Spleen (tissue), 11 donors: ENCODE measurements at regions not wholly inside any gene's neighbourhood (a gene's known extent, or its start where the extent isn't known, plus 50 kb on each side); places are given as distances from the start of the nearest gene placed in this dataset.

ENCODE experiments used
- DNase-seq: peaks from one replicate; pipeline ENCODE4 v3.0.0-alpha.2; 2020
- H3K27ac ChIP-seq, 8 donors: fragments of 200-600 bp; sonication (generic) in 7 of 8; 1 replicate in 4 of 8; 2 replicates in 4 of 8; pipeline versions ENCODE4 v1.5.0 to v1.8.0; 2016 to 2021; ENCODE audit warnings: inconsistent platforms in 4 of 8, mild to moderate bottlenecking in 4 of 8, moderate library complexity in 1 of 8
- H3K27me3 ChIP-seq, 7 donors: fragments of 200-600 bp; sonication (generic) in 6 of 7; replicated peaks in 1 of 7; 1 replicate in 4 of 7; 2 replicates in 3 of 7; pipeline versions ENCODE4 v1.5.0 to v1.8.0; 2016 to 2021; ENCODE audit warnings: inconsistent platforms in 3 of 7, mild to moderate bottlenecking in 1 of 7
- H3K36me3 ChIP-seq, 6 donors: fragments of 200-600 bp; sonication (generic) in 5 of 6; 1 replicate in 4 of 6; 2 replicates in 2 of 6; pipeline versions ENCODE4 v1.5.0 to v1.8.0; 2016 to 2021; ENCODE audit warnings: inconsistent platforms in 2 of 6
- H3K4me1 ChIP-seq, 6 donors: fragments of 200-600 bp; sonication (generic) in 5 of 6; 1 replicate in 3 of 6; 2 replicates in 3 of 6; pipeline versions ENCODE4 v1.5.0 to v1.8.0; 2016 to 2021; ENCODE audit warnings: inconsistent platforms in 3 of 6
- H3K4me3 ChIP-seq, 8 donors: fragments of 200-600 bp; sonication (generic) in 7 of 8; 1 replicate in 4 of 8; 2 replicates in 4 of 8; pipeline versions ENCODE4 v1.5.0 to v1.8.0; 2016 to 2021; ENCODE audit warnings: inconsistent platforms in 4 of 8, mild to moderate bottlenecking in 4 of 8, moderate library complexity in 2 of 8
- H3K9me3 ChIP-seq, 8 donors: fragments of 200-600 bp; sonication (generic) in 7 of 8; 1 replicate in 4 of 8; 2 replicates in 4 of 8; pipeline versions ENCODE4 v1.5.0 to v1.8.0; 2016 to 2021; ENCODE audit warnings: inconsistent platforms in 4 of 8
- POLR2A ChIP-seq, 3 donors: fragments of 450-650 bp; IDR thresholded peaks; one replicate each; pipeline ENCODE4 v1.5.1; 2017; ENCODE audit warnings: antibody characterized with exemption in 3 of 3, mild to moderate bottlenecking in 1 of 3
- POLR2AphosphoS5 ChIP-seq, 3 donors: sonication (generic); formaldehyde crosslinking; IDR thresholded peaks; one replicate each; pipeline ENCODE4 v1.5.1; 2017; ENCODE audit warnings: antibody characterized with exemption in 3 of 3
- WGBS, 5 donors: extraction: QIAGEN DNeasy Blood & Tissue Kit in 3 of 5; methylation state at CpG; one replicate each; pipeline versions ENCODE4 v1.1.5 to v1.1.7; 2013 to 2018; 5-methylcytosine and 5-hydroxymethylcytosine counted together
- intact Hi-C: fragments of 100-400 bp; cut with DNase I; formaldehyde crosslinking; loops from one replicate; pipeline ENCODE4 v1.15.0; 2023; ENCODE audit warnings: low total_unique reads
- TF ChIP-seq, protein P1 (sequence below), 11 experiments: fragments of 200-600 bp in 7 of 11; fragments of 450-650 bp in 4 of 11; sonication (generic) in 4 of 11; IDR thresholded peaks in 8 of 11; conservative IDR thresholded peaks in 3 of 11; 1 replicate in 7 of 11; 2 replicates in 4 of 11; pipeline versions ENCODE4 v1.4.0 to v1.8.0; 2016 to 2021; ENCODE audit warnings: antibody characterized with exemption in 11 of 11, inconsistent platforms in 4 of 11, mild to moderate bottlenecking in 1 of 11
- donor health status: healthy with polysubstance abuse.
- donor health status: DM: no; HTN: no; CAD: no; lungs with moderate emphysema.
- donor health status: DM: no; HTN: no; CAD: no.
- donor health status: Bipolar disorder and iron deficiency.
- donor health status: healthy.
- donor health status: DM: no; HTN: no; CAD: no.
- donor health status: DM: yes; HTN: yes; CAD: no.

DNA sequence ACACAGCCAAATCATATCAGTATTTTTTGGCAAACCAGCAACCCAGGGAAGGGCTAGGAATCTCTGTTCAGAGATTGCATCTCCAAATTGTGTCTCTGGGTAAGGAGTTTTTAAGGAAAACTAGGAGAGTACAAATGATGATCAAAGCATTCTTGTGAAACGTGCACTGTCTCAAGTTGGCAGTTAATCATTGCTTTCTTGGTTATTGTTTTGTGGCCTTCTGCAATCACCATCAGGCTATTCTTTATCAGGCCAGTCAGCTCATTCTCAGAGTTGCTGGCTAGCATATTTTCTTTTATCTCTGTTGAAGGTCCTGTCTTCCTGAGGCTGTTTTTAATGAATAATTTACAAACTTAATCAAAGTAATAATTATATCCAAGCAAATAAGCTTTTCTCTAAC lies 129.1 kb upstream of the CCDC179 start:
- Histone ChIP-seq H3K4me3 (no peak overlapping the region), H3K36me3 (no peaks in the 10 kb centered on the region), H3K27ac (no peak overlapping the region), H3K27me3 (no peaks in the 10 kb centered on the region), H3K4me1 (no peaks in the 10 kb centered on the region), H3K9me3 (peaks cover 3 to 49% (median 37%) of the 10 kb centered on the region in 8 donors)
- intact Hi-C loops = no loop called here
- TF ChIP-seq POLR2AphosphoS5 (IDR thresholded peaks at IDR 0.05) (no peak), POLR2A (IDR thresholded peaks at IDR 0.05) (no peak)
- TF ChIP-seq, protein P1, sequence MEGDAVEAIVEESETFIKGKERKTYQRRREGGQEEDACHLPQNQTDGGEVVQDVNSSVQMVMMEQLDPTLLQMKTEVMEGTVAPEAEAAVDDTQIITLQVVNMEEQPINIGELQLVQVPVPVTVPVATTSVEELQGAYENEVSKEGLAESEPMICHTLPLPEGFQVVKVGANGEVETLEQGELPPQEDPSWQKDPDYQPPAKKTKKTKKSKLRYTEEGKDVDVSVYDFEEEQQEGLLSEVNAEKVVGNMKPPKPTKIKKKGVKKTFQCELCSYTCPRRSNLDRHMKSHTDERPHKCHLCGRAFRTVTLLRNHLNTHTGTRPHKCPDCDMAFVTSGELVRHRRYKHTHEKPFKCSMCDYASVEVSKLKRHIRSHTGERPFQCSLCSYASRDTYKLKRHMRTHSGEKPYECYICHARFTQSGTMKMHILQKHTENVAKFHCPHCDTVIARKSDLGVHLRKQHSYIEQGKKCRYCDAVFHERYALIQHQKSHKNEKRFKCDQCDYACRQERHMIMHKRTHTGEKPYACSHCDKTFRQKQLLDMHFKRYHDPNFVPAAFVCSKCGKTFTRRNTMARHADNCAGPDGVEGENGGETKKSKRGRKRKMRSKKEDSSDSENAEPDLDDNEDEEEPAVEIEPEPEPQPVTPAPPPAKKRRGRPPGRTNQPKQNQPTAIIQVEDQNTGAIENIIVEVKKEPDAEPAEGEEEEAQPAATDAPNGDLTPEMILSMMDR (IDR thresholded peaks at IDR 0.05 in 8 of 11, conservative IDR thresholded peaks at IDR 0.05 in 3 of 11) = no peak
- DNase-seq = no peak
- 53 to 72% (median 61%) methylated on average over 1 of the region's 1 CpG for WGBS, 5 donors

- Histone ChIP-seq H3K9me3 (peaks cover 3 to 57% (median 39%) of the 10 kb centered on the region in 8 donors), H3K27ac (no peak overlapping the region)
These were observed 130.9 kb upstream of the CCDC179 start for GRCh38 chr11:22991196-22991595.

GRCh38 chr11:23006730-23007129 lies 146.5 kb upstream of the CCDC179 start:
- Histone ChIP-seq H3K27ac (no peak overlapping the region), H3K4me1 (no peaks in the 10 kb centered on the region), H3K9me3 (peaks cover 0 to 29% (median 21%) of the 10 kb centered on the region in 8 donors), H3K27me3 (no peaks in the 10 kb centered on the region), H3K36me3 (no peaks in the 10 kb centered on the region), H3K4me3 (no peak overlapping the region)
- no peak for DNase-seq
- TF ChIP-seq POLR2AphosphoS5 (IDR thresholded peaks at IDR 0.05) = no peak
- no peak for TF ChIP-seq POLR2A (IDR thresholded peaks at IDR 0.05)
- TF ChIP-seq, protein P1 (IDR thresholded peaks at IDR 0.05 in 8 of 11, conservative IDR thresholded peaks at IDR 0.05 in 3 of 11) = no peak
- intact Hi-C loops = no loop called here
- WGBS, 5 donors = 64 to 81% (median 73%) methylated on average over 4 of the region's 4 CpGs

More at GRCh38 chr11:22991196-22991595, 130.9 kb upstream of the CCDC179 start:
- TF ChIP-seq, protein P1 (IDR thresholded peaks at IDR 0.05 in 8 of 11, conservative IDR thresholded peaks at IDR 0.05 in 3 of 11) = no peak
- TF ChIP-seq POLR2A (IDR thresholded peaks at IDR 0.05) = no peak
- no peak for TF ChIP-seq POLR2AphosphoS5 (IDR thresholded peaks at IDR 0.05)
- Histone ChIP-seq H3K27me3 (no peaks in the 10 kb centered on the region), H3K36me3 (no peaks in the 10 kb centered on the region), H3K4me1 (no peaks in the 10 kb centered on the region), H3K4me3 (no peak overlapping the region)
- intact Hi-C loops = no loop called here
- no peak for DNase-seq

- no peak for DNase-seq
- Histone ChIP-seq H3K4me1 (no peaks in the 10 kb centered on the region), H3K27ac (no peak overlapping the region), H3K9me3 (no peaks in the 10 kb centered on the region), H3K36me3 (no peaks in the 10 kb centered on the region), H3K4me3 (no peak overlapping the region), H3K27me3 (no peaks in the 10 kb centered on the region)
- TF ChIP-seq POLR2A (IDR thresholded peaks at IDR 0.05) (no peak), POLR2AphosphoS5 (IDR thresholded peaks at IDR 0.05) (no peak)
- TF ChIP-seq, protein P1 (IDR thresholded peaks at IDR 0.05 in 8 of 11, conservative IDR thresholded peaks at IDR 0.05 in 3 of 11) = no peak
- intact Hi-C loops = no loop called here
These were observed 150.6 kb upstream of the CCDC179 start for GRCh38 chr11:23010790-23011335.
